Body of pancreas (tissue), 4 donors: ENCODE measurements at regions not wholly inside any gene's neighbourhood (a gene's known extent, or its start where the extent isn't known, plus 50 kb on each side); places are given as distances from the start of the nearest gene placed in this dataset.

Source experiments
- CTCF ChIP-seq, 7 experiments: fragments of 450-650 bp in 4 of 7; fragments of 200-600 bp in 3 of 7; sonication (generic) in 3 of 7; IDR thresholded peaks; one replicate each; pipeline ENCODE4 v1.5.1; 2016 to 2019; ENCODE audit warnings: antibody characterized with exemption in 7 of 7
- POLR2A ChIP-seq, 3 donors: fragments of 450-650 bp; IDR thresholded peaks; one replicate each; pipeline ENCODE4 v1.6.1; 2016; ENCODE audit warnings: antibody characterized with exemption in 3 of 3, mild to moderate bottlenecking in 2 of 3

- TF ChIP-seq POLR2A (IDR thresholded peaks at IDR 0.05), result no peak
- TF ChIP-seq CTCF (IDR thresholded peaks at IDR 0.05), result no peak
These were observed 1467.0 kb upstream of the B3GALT2 start for GRCh38 chr1:194653385-194653784.
